Activated CD4-positive, CD25-positive, alpha-beta regulatory T cell treated with anti-CD3 and anti-CD28 coated beads, Interleukin-2, amount 50 U/mL, for 72 hours (primary cell): ENCODE measurements at regions not wholly inside any gene's neighbourhood (a gene's known extent, or its start where the extent isn't known, plus 50 kb on each side); places are given as distances from the start of the nearest gene placed in this dataset.

Source experiments
- DNase-seq: peaks from one replicate; pipeline ENCODE4 v3.0.0; 2021

- DNase-seq: no peak
These were observed 117.9 kb upstream of the MLN start for GRCh38 chr6:33921745-33922144.

GRCh38 chr6:33918175-33918695 lies 114.4 kb upstream of the MLN start:
- no peak for DNase-seq

- no peak for DNase-seq
These were observed 111.3 kb upstream of the MLN start for GRCh38 chr6:33915134-33915533.

GRCh38 chr6:33914645-33915044 lies 110.8 kb upstream of the MLN start:
- no peak for DNase-seq

- no peak for DNase-seq
These were observed 108.4 kb upstream of the MLN start for GRCh38 chr6:33912195-33912594.

GRCh38 chr6:33911488-33911887 lies 107.7 kb upstream of the MLN start:
- no peak for DNase-seq

GRCh38 chr6:33910594-33910993 lies 106.8 kb upstream of the MLN start:
- no peak for DNase-seq

- no peak for DNase-seq
These were observed 105.9 kb upstream of the MLN start for GRCh38 chr6:33909737-33910136.

- no peak for DNase-seq
These were observed 104.2 kb upstream of the MLN start for GRCh38 chr6:33908025-33908424.

GRCh38 chr6:33907227-33907626 lies 103.4 kb upstream of the MLN start:
- DNase-seq: no peak

GRCh38 chr6:33906439-33906838 lies 102.6 kb upstream of the MLN start:
- no peak for DNase-seq

GRCh38 chr6:33905071-33905609 lies 101.3 kb upstream of the MLN start:
- no peak for DNase-seq

GRCh38 chr6:33904747-33905065 lies 100.9 kb upstream of the MLN start:
- DNase-seq: no peak

- peak; percentile 50 for DNase-seq
These were observed 100.4 kb upstream of the MLN start for GRCh38 chr6:33904050-33904746.

- DNase-seq: no peak
These were observed 99.8 kb upstream of the MLN start for GRCh38 chr6:33903579-33903978.

GRCh38 chr6:33902457-33902853 lies 98.7 kb upstream of the MLN start:
- no peak for DNase-seq

GRCh38 chr6:33901822-33902456 lies 98.1 kb upstream of the MLN start:
- no peak for DNase-seq

- DNase-seq: no peak
These were observed 95.0 kb upstream of the MLN start for GRCh38 chr6:33898771-33899170.

GRCh38 chr6:33897189-33897780 lies 93.5 kb upstream of the MLN start:
- no peak for DNase-seq

- no peak for DNase-seq
These were observed 92.8 kb upstream of the MLN start for GRCh38 chr6:33896391-33897188.

- no peak for DNase-seq
These were observed 92.2 kb upstream of the MLN start for GRCh38 chr6:33895988-33896387.

- no peak for DNase-seq
These were observed 91.5 kb upstream of the MLN start for GRCh38 chr6:33895296-33895695.

- no peak for DNase-seq
These were observed 90.6 kb upstream of the MLN start for GRCh38 chr6:33894438-33894837.
